ENCODE measurements at regions not wholly inside any gene's neighbourhood (a gene's known extent, or its start where the extent isn't known, plus 50 kb on each side); places are given as distances from the start of the nearest gene placed in this dataset.

DNA sequence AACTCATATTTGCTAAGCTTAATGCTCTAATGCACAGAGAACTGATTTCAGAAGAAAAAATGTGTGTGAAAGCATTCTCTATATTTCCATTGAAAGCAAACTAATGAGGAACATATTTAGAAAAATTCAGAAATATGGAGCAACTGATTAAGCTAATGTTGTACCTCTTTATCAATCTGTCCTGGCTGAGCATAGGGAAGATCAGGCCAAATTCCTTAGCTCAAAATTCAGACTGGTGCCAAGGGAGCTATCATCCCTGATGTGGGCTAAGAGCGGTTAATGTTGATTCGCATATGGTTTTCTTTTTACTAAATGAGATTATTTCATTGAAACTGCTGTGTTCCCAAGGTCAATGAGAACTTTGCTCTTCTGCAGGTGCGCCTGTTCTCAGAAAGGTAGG lies 93.9 kb upstream of the HS3ST5 start:
- no peaks in the 10 kb centered on the region for H3K9me3 ChIP-seq
- H3K4me1 ChIP-seq: no peaks in the 10 kb centered on the region
- no peak for TF ChIP-seq POLR2A (IDR thresholded peaks at IDR 0.05)
- H3K36me3 ChIP-seq: no peaks in the 10 kb centered on the region
- WGBS, 5 donors: 87 to 95% (median 90%) methylated on average over 3 of the region's 3 CpGs
- no peak overlapping the region for H3K27ac ChIP-seq
- DNase-seq: no peak
- no peaks in the 10 kb centered on the region for H3K27me3 ChIP-seq (replicated peaks in 1 of 7)
- intact Hi-C loops (cut with DNase I; ENCODE audit: low total_unique reads): no loop called here
- no peak overlapping the region for H3K4me3 ChIP-seq

DNA sequence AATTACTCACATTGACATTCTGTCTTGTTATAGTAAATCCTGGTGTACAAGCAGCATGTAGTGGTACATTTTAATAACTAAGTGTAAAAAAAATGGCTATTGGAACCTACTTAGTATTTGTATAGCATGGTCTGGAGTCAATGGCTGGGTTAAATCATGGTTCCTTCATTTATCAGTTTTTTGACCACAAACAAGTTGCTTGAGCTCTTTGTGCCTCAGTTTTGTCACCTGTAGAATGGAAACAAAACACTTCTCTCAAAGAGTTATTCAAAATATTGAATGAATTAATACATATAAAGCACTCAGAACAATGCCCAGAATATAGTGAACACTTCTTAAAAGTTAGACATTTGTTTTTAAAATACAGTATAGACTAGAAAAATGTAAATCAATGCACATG lies 93.2 kb upstream of the HS3ST5 start:
- no peaks in the 10 kb centered on the region for H3K27me3 ChIP-seq (replicated peaks in 1 of 7)
- no peaks in the 10 kb centered on the region for H3K9me3 ChIP-seq
- no peak for DNase-seq
- TF ChIP-seq POLR2A (IDR thresholded peaks at IDR 0.05) (no peak), POLR2AphosphoS5 (IDR thresholded peaks at IDR 0.05) (no peak)
- TF ChIP-seq, protein P1, sequence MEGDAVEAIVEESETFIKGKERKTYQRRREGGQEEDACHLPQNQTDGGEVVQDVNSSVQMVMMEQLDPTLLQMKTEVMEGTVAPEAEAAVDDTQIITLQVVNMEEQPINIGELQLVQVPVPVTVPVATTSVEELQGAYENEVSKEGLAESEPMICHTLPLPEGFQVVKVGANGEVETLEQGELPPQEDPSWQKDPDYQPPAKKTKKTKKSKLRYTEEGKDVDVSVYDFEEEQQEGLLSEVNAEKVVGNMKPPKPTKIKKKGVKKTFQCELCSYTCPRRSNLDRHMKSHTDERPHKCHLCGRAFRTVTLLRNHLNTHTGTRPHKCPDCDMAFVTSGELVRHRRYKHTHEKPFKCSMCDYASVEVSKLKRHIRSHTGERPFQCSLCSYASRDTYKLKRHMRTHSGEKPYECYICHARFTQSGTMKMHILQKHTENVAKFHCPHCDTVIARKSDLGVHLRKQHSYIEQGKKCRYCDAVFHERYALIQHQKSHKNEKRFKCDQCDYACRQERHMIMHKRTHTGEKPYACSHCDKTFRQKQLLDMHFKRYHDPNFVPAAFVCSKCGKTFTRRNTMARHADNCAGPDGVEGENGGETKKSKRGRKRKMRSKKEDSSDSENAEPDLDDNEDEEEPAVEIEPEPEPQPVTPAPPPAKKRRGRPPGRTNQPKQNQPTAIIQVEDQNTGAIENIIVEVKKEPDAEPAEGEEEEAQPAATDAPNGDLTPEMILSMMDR (IDR thresholded peaks at IDR 0.05 in 8 of 11, conservative IDR thresholded peaks at IDR 0.05 in 3 of 11): no peak
- H3K36me3 ChIP-seq: no peaks in the 10 kb centered on the region
- H3K4me1 ChIP-seq: no peaks in the 10 kb centered on the region
- intact Hi-C loops (cut with DNase I; ENCODE audit: low total_unique reads): no loop called here
- no peak overlapping the region for H3K27ac ChIP-seq
- no peak overlapping the region for H3K4me3 ChIP-seq

DNA sequence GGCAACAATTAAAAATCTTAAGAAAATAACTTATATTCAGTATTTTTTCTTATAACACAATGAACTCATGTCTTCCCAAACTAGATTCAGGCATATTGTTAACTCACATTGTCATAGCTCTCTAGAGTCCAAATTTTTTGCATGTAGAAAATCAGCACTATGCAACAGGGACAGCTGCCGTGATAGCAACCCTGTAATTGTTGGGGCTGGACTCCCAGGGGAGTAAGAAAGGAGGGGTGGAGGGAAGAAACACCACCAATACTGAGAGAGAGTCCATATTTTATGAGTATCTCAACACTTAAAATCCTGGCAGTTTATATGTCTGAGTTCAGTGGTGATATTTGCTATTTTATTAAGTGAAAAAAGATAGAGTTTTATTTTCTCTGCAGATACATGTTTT lies 89.6 kb upstream of the HS3ST5 start:
- TF ChIP-seq POLR2A (IDR thresholded peaks at IDR 0.05): no peak
- no peak for TF ChIP-seq POLR2AphosphoS5 (IDR thresholded peaks at IDR 0.05)
- TF ChIP-seq, protein P1 (IDR thresholded peaks at IDR 0.05 in 8 of 11, conservative IDR thresholded peaks at IDR 0.05 in 3 of 11): no peak
- WGBS, 5 donors: 49 to 78% (median 60%) methylated on average over 1 of the region's 1 CpG
- Histone ChIP-seq H3K27ac (no peak overlapping the region), H3K27me3 (replicated peaks in 1 of 7) (no peaks in the 10 kb centered on the region), H3K4me1 (no peaks in the 10 kb centered on the region), H3K9me3 (no peaks in the 10 kb centered on the region), H3K4me3 (no peak overlapping the region), H3K36me3 (no peaks in the 10 kb centered on the region)
- intact Hi-C loops (cut with DNase I; ENCODE audit: low total_unique reads): no loop called here
- DNase-seq: no peak

DNA sequence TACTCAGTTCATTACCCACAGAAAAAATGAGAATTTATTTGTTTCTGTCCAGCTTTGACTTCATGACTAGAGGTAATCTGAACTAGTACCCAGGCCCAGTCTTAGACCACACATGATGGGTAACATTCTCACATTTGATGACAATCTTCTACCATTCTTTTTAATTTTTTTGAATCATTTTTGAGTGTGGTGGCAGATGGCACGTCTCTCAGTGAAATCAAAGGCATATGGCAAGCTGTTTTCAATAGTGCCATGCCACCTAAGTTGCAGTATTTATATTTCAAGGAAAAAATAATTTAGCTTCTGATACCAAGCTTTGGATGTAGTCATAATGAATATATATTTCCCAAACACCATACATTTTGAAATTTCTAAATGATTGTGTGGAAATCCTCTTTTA lies 88.8 kb upstream of the HS3ST5 start:
- TF ChIP-seq, protein P1 (IDR thresholded peaks at IDR 0.05 in 8 of 11, conservative IDR thresholded peaks at IDR 0.05 in 3 of 11): no peak
- TF ChIP-seq POLR2A (IDR thresholded peaks at IDR 0.05) (no peak), POLR2AphosphoS5 (IDR thresholded peaks at IDR 0.05) (no peak)

DNA sequence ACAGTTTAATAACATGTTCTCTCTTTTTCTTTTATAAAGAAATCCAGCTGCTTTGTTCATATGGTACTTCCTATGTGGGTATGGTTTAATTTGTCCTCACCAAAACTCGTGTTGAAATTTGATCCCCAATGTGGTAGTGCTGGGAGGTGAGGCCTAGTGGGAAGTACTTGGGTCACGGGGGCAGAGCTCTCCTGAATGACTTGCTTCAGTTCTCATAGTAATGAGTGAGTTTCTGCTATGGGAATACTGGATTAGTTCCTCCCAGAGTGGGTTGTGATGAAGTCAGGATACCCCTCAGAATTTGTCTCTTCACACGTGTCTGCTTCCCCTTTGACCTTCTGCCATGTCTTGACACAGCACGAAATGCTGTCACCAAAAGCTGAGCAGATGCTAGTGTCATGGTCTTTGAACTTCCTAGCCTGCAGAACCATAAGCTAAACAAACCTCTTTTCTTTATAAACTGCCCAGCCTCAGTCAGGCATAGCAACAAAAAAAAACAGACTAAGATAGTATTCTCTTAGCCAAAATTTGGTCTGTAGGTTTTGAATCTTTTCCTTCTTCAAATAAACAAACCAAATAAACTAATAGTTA lies 87.8 kb upstream of the HS3ST5 start:
- no peaks in the 10 kb centered on the region for H3K9me3 ChIP-seq

More for the DNA sequence above, 88.8 kb upstream of the HS3ST5 start:
- Histone ChIP-seq H3K27me3 (replicated peaks in 1 of 7) (no peaks in the 10 kb centered on the region), H3K36me3 (no peaks in the 10 kb centered on the region), H3K27ac (no peak overlapping the region), H3K4me1 (no peaks in the 10 kb centered on the region), H3K4me3 (no peak overlapping the region), H3K9me3 (no peaks in the 10 kb centered on the region)
- intact Hi-C loops (cut with DNase I; ENCODE audit: low total_unique reads): no loop called here
- no peak for DNase-seq
- WGBS, 5 donors: 48 to 74% (median 55%) methylated on average over 1 of the region's 1 CpG

More for the DNA sequence above, 87.8 kb upstream of the HS3ST5 start:
- Histone ChIP-seq H3K27ac (no peak overlapping the region), H3K4me1 (no peaks in the 10 kb centered on the region), H3K27me3 (replicated peaks in 1 of 7) (no peaks in the 10 kb centered on the region), H3K4me3 (no peak overlapping the region), H3K36me3 (no peaks in the 10 kb centered on the region)
- WGBS, 5 donors: 33 to 41% (median 39%) methylated on average over 4 of the region's 4 CpGs
- TF ChIP-seq, protein P1 (IDR thresholded peaks at IDR 0.05 in 8 of 11, conservative IDR thresholded peaks at IDR 0.05 in 3 of 11): no peak
- TF ChIP-seq POLR2AphosphoS5 (IDR thresholded peaks at IDR 0.05): no peak
- TF ChIP-seq POLR2A (IDR thresholded peaks at IDR 0.05): no peak
- DNase-seq: no peak
- intact Hi-C loops (cut with DNase I; ENCODE audit: low total_unique reads): no loop called here
